Gastrocnemius medialis (tissue), 4 donors: ENCODE measurements at regions not wholly inside any gene's neighbourhood (a gene's known extent, or its start where the extent isn't known, plus 50 kb on each side); places are given as distances from the start of the nearest gene placed in this dataset.

Source experiments
- CTCF ChIP-seq, 5 experiments: fragments of 450-650 bp in 3 of 5; fragments of 200-600 bp in 2 of 5; sonication (generic) in 2 of 5; IDR thresholded peaks in 4 of 5; conservative IDR thresholded peaks in 1 of 5; 1 replicate in 4 of 5; 2 replicates in 1 of 5; pipeline ENCODE4 v1.5.1; 2016 to 2019; ENCODE audit warnings: antibody characterized with exemption in 5 of 5, mild to moderate bottlenecking in 3 of 5, moderate library complexity in 3 of 5
- POLR2A ChIP-seq, 2 donors: fragments of 450-650 bp; IDR thresholded peaks; one replicate each; pipeline ENCODE4 v1.6.1; 2017; ENCODE audit warnings: antibody characterized with exemption in 2 of 2, mild to moderate bottlenecking in 2 of 2, moderate library complexity in 2 of 2

- TF ChIP-seq CTCF (IDR thresholded peaks at IDR 0.05 in 4 of 5, conservative IDR thresholded peaks at IDR 0.05 in 1 of 5) (no peak), POLR2A (IDR thresholded peaks at IDR 0.05) (no peak)
These were observed 230.5 kb downstream of the EFCAB11 start for GRCh38 chr14:89723930-89724627.
